ENCODE measurements at regions not wholly inside any gene's neighbourhood (a gene's known extent, or its start where the extent isn't known, plus 50 kb on each side); places are given as distances from the start of the nearest gene placed in this dataset.

DNA sequence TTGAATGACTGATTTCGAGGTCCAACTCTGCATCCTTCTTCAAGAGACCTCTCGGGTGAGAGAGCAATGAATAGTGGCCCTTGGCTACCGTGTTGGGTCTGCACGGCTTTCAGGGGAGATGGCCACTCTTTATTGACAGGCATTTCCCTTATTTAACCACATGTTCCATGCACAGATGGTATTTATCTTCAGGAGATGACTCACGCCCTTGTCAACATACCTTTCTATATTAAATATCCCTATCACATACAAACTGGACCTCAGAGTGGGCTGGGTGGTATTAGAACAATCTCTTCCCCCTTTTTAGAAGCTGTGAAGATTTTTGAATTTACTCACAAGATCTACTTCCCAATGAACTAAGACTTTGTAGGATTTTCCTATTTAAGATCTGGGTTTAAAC is 109.6 kb upstream of the CDC42EP3 start:
- no peak for DNase-seq (ENCODE audit: extremely low read depth in 1 of 2, low read depth in 1 of 2)

DNA sequence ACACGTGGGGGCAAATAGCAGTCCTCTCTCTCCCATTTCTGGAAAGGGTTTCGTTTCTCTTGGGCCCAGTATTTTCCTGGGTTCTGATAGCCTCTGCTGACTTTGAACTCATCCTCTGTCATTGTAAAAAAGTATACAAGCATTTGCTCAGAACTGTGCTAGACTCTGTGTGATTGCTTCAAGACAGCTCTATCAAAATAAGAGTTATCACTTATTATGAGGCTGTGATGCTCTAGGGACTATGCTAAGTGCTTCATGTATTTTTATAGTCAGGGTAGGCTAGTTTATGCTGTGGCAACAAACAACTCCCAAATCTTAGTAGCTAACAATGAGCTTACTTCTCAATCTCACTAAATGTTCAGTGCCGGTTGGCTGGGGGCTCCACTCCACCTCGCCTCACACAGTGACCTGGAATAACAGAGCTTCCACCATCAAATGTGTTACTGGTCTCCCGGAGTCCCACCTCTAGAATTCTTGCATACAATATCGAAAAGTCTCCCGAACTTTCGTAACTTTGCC is 110.8 kb upstream of the CDC42EP3 start:
- DNase-seq (ENCODE audit: extremely low read depth in 1 of 2, low read depth in 1 of 2): no peak

DNA sequence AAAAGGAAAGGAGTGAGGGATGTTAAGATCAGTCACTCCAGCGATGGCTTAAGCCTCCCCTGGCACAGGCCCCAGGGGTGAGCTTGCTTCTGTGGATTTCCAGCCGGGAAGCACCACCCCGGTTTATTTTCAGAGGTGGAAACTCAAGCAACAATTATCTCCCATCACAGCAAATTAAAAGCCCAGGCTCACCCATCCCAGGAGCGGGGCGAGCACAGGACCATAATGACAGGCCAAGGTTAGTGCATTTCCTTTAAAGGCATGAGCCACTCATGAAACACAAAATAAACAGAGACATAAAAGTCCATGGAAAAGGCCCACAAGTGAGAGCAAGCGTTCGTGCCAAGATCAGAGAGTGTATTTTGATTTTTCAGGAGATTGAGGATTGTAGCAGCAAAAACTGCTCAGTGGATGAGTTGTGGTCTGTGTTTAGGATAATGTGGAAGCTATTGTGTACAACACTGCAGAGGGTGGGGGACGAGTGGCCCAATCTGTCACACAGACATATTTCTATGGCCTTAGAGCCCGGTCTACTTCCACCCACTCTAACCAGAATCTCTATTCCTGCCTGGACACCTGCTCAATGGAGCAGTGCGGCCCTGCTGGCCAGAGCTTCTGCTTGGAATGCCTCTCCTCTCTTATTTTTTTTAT is 111.4 kb upstream of the CDC42EP3 start:
- DNase-seq (ENCODE audit: extremely low read depth in 1 of 2, low read depth in 1 of 2): no peak

DNA sequence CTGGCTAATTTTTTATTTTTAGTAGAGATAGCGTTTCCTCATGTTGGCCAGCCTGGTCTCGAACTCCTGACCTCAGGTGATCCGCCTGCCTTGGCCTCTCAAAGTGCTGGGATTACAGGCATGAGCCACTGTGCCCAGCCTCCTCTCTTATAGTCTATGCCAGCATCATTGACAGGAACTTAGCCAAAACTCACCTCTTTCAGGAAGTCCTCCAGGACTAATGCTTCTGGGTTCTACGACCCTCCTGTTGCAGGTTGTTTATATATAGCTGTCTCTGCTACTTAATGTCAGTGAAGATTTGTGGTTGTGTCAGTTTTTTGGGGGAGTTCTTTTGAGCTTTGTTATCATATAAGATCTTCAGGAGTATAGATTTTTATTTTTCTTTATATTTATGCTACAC is 112.1 kb upstream of the CDC42EP3 start:
- DNase-seq (ENCODE audit: extremely low read depth in 1 of 2, low read depth in 1 of 2): no peak

- no peak for DNase-seq (ENCODE audit: extremely low read depth in 1 of 2, low read depth in 1 of 2)
These were observed 112.8 kb upstream of the CDC42EP3 start for GRCh38 chr2:37784071-37784758.

GRCh38 chr2:37784759-37785149 is 113.3 kb upstream of the CDC42EP3 start:
- DNase-seq (ENCODE audit: extremely low read depth in 1 of 2, low read depth in 1 of 2): no peak

- DNase-seq (ENCODE audit: extremely low read depth in 1 of 2, low read depth in 1 of 2): no peak
These were observed 114.8 kb upstream of the CDC42EP3 start for GRCh38 chr2:37786191-37786698.

- DNase-seq (ENCODE audit: extremely low read depth in 1 of 2, low read depth in 1 of 2): no peak
These were observed 115.4 kb upstream of the CDC42EP3 start for GRCh38 chr2:37786854-37787253.

DNA sequence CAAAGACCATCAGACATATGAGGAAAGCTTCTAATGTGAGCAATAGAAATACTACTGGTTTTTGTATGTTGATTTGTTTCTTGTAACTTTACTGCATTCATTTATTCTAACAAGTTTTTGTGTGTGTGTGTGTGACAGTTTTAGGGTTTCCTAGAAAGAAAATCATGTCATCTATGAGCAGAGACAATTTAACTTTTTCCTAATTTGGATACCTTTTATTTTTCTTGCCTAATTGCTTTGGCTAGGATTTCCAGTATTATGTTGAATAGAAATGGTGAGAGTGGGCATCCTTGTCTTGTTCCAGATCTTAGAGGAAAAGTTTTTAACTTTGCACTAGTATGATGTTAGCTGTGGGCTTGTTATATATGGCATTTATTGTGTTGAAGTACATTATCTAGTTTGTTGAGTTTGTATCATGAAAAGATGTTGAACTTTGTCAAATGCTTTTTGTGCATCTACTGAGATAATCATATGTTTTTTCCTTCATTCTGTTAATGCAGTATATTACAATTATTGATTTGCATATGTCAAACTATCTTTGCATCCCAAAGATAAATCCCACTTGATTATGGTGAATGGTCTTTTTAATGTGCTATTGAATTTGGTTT is 117.3 kb upstream of the CDC42EP3 start:
- DNase-seq (ENCODE audit: extremely low read depth in 1 of 2, low read depth in 1 of 2): no peak

GRCh38 chr2:37790019-37790418 is 118.6 kb upstream of the CDC42EP3 start:
- DNase-seq (ENCODE audit: extremely low read depth in 1 of 2, low read depth in 1 of 2): no peak

DNA sequence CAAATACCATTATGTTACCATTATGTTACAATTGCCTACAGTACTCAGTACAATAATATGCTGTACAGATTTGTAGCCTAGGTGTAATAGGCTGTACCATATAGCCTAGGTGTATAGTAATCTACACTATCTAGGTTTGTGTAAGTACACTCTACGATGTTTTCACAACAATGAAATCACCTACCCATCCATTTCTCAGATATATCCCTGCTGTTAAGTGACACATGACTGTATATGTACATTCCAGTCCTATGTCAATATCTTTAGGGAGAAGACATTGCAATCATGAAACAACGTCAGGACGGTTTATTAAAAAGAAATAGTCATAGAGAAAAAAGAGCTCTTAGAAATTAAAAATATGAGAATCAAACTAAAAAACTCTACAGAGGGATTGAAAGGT is 119.0 kb upstream of the CDC42EP3 start:
- no peak for DNase-seq (ENCODE audit: extremely low read depth in 1 of 2, low read depth in 1 of 2)

DNA sequence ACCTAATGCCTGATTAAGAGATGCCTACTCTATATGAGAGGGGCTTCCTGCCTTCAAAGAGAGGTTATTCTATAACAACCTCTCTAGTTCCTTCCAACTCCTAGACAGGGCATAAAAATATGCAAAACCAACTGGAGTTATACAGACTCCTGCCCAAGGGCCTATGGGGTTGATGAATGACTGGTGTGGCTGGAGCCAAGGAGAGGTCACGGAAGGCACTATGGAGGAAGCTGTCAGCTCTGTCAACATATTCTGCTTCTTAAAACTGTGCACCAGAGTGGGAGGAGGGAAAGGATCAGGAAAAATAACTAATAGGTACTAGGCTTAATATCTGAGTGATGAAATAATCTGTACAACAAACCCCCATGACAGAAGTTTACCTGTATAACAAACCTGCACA is 120.9 kb upstream of the CDC42EP3 start:
- no peak for DNase-seq (ENCODE audit: extremely low read depth in 1 of 2, low read depth in 1 of 2)

DNA sequence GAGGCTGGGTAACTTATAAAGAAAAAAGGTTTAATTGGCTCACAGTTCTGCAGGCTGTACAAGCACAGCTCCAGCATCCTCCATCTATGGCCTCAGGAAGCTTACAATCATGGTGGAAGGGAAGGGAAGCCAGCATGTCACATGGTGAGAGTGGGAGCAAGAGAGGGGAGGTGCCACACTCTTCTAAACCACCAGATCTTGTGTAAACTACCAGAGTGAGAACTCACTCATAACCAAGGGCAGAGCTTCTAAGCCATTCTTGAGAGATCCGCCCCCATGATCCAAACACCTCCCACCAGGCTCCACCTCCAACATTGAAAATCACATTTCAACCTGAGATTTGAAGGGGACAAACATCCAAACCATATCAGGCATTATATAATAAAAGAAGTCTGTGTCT is 121.6 kb upstream of the CDC42EP3 start:
- no peak for DNase-seq (ENCODE audit: extremely low read depth in 1 of 2, low read depth in 1 of 2)

DNA sequence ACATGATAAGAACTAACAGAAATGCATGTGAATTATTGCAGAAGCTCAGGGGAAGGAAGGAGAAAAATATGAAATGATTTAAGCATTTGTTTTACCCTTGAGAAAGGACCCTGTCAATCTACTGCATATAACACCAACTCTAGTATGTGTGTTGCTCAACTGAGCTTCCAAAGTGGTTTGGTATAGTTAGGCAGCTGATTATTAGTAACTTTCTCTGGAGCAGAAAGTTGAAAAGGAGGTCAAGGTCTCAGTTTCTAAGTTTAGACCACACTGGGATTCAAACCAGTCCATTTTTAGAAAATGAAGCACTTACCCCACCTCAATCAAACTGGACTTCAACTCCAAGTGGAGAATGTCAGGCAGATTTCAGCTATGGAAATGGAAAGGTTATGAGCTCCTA is 123.3 kb upstream of the CDC42EP3 start:
- DNase-seq (ENCODE audit: extremely low read depth in 1 of 2, low read depth in 1 of 2): no peak

DNA sequence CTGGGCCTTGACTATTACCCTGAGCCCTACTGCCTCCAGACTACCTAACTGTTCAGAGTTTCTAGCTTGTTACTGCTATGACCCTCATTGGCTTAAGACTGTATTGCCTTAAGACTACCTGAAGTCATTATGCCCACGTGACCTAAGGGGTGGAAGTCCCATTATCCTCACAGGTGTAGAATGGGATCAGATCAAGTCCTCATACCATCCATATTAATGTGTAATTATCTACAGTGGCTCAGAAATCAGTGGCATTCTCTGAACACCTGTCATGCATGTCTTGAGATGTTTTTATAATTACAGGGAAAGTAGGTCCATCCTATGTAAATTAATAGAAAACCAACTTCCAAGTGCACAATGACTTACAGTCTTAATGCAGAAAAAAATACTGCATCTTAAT is 124.0 kb upstream of the CDC42EP3 start:
- DNase-seq (ENCODE audit: extremely low read depth in 1 of 2, low read depth in 1 of 2): no peak

GRCh38 chr2:37795938-37796337 is 124.5 kb upstream of the CDC42EP3 start:
- DNase-seq (ENCODE audit: extremely low read depth in 1 of 2, low read depth in 1 of 2): no peak

DNA sequence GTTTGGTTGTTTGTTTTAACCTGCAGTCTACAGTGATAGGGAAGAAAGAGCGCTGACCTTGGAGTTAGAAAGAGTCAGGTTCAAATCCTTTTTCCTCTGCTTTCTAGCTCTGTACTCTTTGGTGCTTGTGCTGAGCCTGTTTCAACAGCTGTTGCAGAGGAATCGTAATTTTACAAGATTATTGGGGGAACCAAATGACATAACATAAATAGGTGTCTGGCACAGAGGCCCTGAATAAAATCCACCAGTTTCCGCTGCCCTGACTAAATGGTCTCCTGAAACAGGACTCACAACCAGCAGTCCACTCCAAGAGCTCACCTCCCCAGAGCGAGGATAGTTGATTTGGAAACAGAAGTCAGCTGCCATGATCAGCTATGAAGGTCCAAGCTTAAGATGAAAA is 125.0 kb upstream of the CDC42EP3 start:
- no peak for DNase-seq (ENCODE audit: extremely low read depth in 1 of 2, low read depth in 1 of 2)

- no peak for DNase-seq (ENCODE audit: extremely low read depth in 1 of 2, low read depth in 1 of 2)
These were observed 125.6 kb upstream of the CDC42EP3 start for GRCh38 chr2:37797081-37797480.

- DNase-seq (ENCODE audit: extremely low read depth in 1 of 2, low read depth in 1 of 2): no peak
These were observed 126.6 kb upstream of the RMDN2 start for GRCh38 chr2:37798315-37799005.

- DNase-seq (ENCODE audit: extremely low read depth in 1 of 2, low read depth in 1 of 2): no peak
These were observed 124.8 kb upstream of the RMDN2 start for GRCh38 chr2:37800176-37800858.

DNA sequence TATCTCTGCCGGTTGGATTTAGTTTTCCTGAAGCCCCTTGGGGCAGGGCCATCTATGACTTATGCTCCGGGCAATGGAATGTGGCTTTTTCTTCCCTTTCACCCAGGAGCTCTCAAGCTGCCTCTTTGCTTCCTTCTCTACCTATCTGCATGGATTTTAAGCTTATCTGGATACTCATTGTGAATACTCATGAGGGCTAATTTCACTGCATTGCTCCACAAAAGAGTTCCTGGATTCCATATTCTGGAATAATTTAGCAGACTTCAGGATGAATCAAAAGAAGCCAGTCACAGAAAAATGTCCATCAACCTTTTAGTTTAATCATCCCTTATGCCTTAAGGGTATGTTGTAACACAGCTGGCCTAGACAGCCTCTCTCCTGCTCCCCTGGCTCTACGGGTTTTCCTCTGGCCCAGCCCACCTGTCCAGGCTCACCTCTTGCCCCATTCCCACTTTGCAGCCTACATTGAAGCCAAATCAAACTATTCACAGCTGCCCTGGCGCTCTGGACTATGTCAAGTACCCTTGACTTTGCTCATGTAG is 122.8 kb upstream of the RMDN2 start:
- DNase-seq (ENCODE audit: extremely low read depth in 1 of 2, low read depth in 1 of 2): no peak
